Kidney tubule cell (primary cell): ENCODE measurements at regions not wholly inside any gene's neighbourhood (a gene's known extent, or its start where the extent isn't known, plus 50 kb on each side); places are given as distances from the start of the nearest gene placed in this dataset.
"Not testable (repeated sequence)": the region's sequence is repeated elsewhere in the genome, so short reads cannot be mapped to it uniquely, and the experiment has no call there.

Experiments used
- DNase-seq: peaks from one replicate; pipeline ENCODE4 v3.0.0-alpha.2; 2018; ENCODE audit warnings: low spot score

GRCh38 chr10:120755771-120756170 is 95.4 kb upstream of the WDR11 start:
- DNase-seq = no peak

- DNase-seq = no peak
Observed at GRCh38 chr10:120760253-120760652, 90.9 kb upstream of the WDR11 start.

GRCh38 chr10:120761951-120762350 is 89.2 kb upstream of the WDR11 start:
- no peak for DNase-seq

- DNase-seq = no peak
Observed at GRCh38 chr10:120765226-120765803, 85.8 kb upstream of the WDR11 start.

GRCh38 chr10:120768227-120768626 is 82.9 kb upstream of the WDR11 start:
- no peak for DNase-seq

GRCh38 chr10:120770496-120770895 is 80.7 kb upstream of the WDR11 start:
- DNase-seq = no peak

- no peak for DNase-seq
Observed at GRCh38 chr10:120776442-120776841, 74.7 kb upstream of the WDR11 start.

- peak; percentile 13 for DNase-seq
Observed at GRCh38 chr10:120782336-120782735, 68.8 kb upstream of the WDR11 start.

GRCh38 chr10:120783098-120783497 is 68.1 kb upstream of the WDR11 start:
- DNase-seq = no peak

- no peak for DNase-seq
Observed at GRCh38 chr10:120783867-120784266, 67.3 kb upstream of the WDR11 start.

- DNase-seq = no peak
Observed at GRCh38 chr10:120788771-120789170, 62.4 kb upstream of the WDR11 start.

GRCh38 chr10:120789303-120790203 is 61.6 kb upstream of the WDR11 start:
- no peak for DNase-seq

- DNase-seq = no peak
Observed at GRCh38 chr10:120791316-120791715, 59.8 kb upstream of the WDR11 start.

GRCh38 chr10:120793088-120793487 is 58.1 kb upstream of the WDR11 start:
- DNase-seq = no peak

- DNase-seq = no peak
Observed at GRCh38 chr10:120794390-120794789, 56.8 kb upstream of the WDR11 start.

GRCh38 chr10:120798276-120798675 is 52.9 kb upstream of the WDR11 start:
- not testable (repeated sequence) for DNase-seq

GRCh38 chr10:120799849-120800248 is 51.3 kb upstream of the WDR11 start:
- DNase-seq = no peak

GRCh38 chr10:120800528-120801323 is 50.4 kb upstream of the WDR11 start:
- DNase-seq = no peak
